ENCODE measurements at regions not wholly inside any gene's neighbourhood (a gene's known extent, or its start where the extent isn't known, plus 50 kb on each side); places are given as distances from the start of the nearest gene placed in this dataset.

- no peaks in the 10 kb centered on the region for H3K9me3 Mint-ChIP-seq
- peak overlapping the region; percentile 6 for H3K27ac Mint-ChIP-seq
- no peak for DNase-seq (ENCODE audit: low spot score in 2 of 2)
- H3K4me1 Mint-ChIP-seq, result peaks cover 18% of the 10 kb centered on the region
- peak; percentile 75 for ATAC-seq (ENCODE audit: low read depth)
- no peaks in the 10 kb centered on the region for H3K27me3 Mint-ChIP-seq
- H3K4me3 Mint-ChIP-seq, result peak overlapping the region; percentile 7
- no peaks in the 10 kb centered on the region for H3K36me3 Mint-ChIP-seq
Observed at GRCh38 chr3:27591312-27592210, 107.4 kb upstream of the SLC4A7 start.

- H3K4me1 Mint-ChIP-seq, result peaks cover 14% of the 10 kb centered on the region
- H3K27ac Mint-ChIP-seq, result peak overlapping the region; percentile 6
- DNase-seq (ENCODE audit: low spot score in 2 of 2) (no peak), ATAC-seq (ENCODE audit: low read depth) (peak; percentile 49)
- H3K4me3 Mint-ChIP-seq, result no peak overlapping the region
- no peaks in the 10 kb centered on the region for H3K36me3 Mint-ChIP-seq
- no peaks in the 10 kb centered on the region for H3K9me3 Mint-ChIP-seq
- H3K27me3 Mint-ChIP-seq, result no peaks in the 10 kb centered on the region
Observed at GRCh38 chr3:27590437-27591298, 106.5 kb upstream of the SLC4A7 start.

GRCh38 chr3:27589795-27590194, 105.6 kb upstream of the SLC4A7 start:
- H3K4me1 Mint-ChIP-seq, result peaks cover 14% of the 10 kb centered on the region
- H3K27ac Mint-ChIP-seq, result no peak overlapping the region
- H3K9me3 Mint-ChIP-seq, result no peaks in the 10 kb centered on the region
- H3K36me3 Mint-ChIP-seq, result no peaks in the 10 kb centered on the region
- no peak overlapping the region for H3K4me3 Mint-ChIP-seq
- ATAC-seq (ENCODE audit: low read depth) (no peak), DNase-seq (ENCODE audit: low spot score in 2 of 2) (no peak)
- no peaks in the 10 kb centered on the region for H3K27me3 Mint-ChIP-seq

- no peak for ATAC-seq (ENCODE audit: low read depth)
- no peak overlapping the region for H3K4me3 Mint-ChIP-seq
- no peak for DNase-seq (ENCODE audit: low spot score in 2 of 2)
- no peaks in the 10 kb centered on the region for H3K27me3 Mint-ChIP-seq
- H3K4me1 Mint-ChIP-seq, result peaks cover 4% of the 10 kb centered on the region
- no peaks in the 10 kb centered on the region for H3K36me3 Mint-ChIP-seq
- H3K27ac Mint-ChIP-seq, result no peak overlapping the region
- peaks cover 2% of the 10 kb centered on the region for H3K9me3 Mint-ChIP-seq
Observed at GRCh38 chr3:27585429-27585828, 101.2 kb upstream of the SLC4A7 start.

- Mint-ChIP-seq H3K27me3 (no peaks in the 10 kb centered on the region), H3K4me1 (peaks cover 2% of the 10 kb centered on the region), H3K4me3 (no peak overlapping the region), H3K27ac (no peak overlapping the region), H3K9me3 (peaks cover 2% of the 10 kb centered on the region), H3K36me3 (no peaks in the 10 kb centered on the region)
- ATAC-seq (ENCODE audit: low read depth) (no peak), DNase-seq (ENCODE audit: low spot score in 2 of 2) (no peak)
Observed at GRCh38 chr3:27584874-27585273, 100.7 kb upstream of the SLC4A7 start.

GRCh38 chr3:27581852-27582251, 97.7 kb upstream of the SLC4A7 start:
- Mint-ChIP-seq H3K27ac (no peak overlapping the region), H3K4me1 (peaks cover 4% of the 10 kb centered on the region), H3K9me3 (peaks cover 2% of the 10 kb centered on the region), H3K4me3 (no peak overlapping the region), H3K36me3 (no peaks in the 10 kb centered on the region), H3K27me3 (no peaks in the 10 kb centered on the region)
- DNase-seq (ENCODE audit: low spot score in 2 of 2), result no peak
- no peak for ATAC-seq (ENCODE audit: low read depth)

- H3K36me3 Mint-ChIP-seq, result no peaks in the 10 kb centered on the region
- peaks cover 4% of the 10 kb centered on the region for H3K4me1 Mint-ChIP-seq
- ATAC-seq (ENCODE audit: low read depth) (no peak), DNase-seq (ENCODE audit: low spot score in 2 of 2) (no peak)
- no peak overlapping the region for H3K27ac Mint-ChIP-seq
- H3K9me3 Mint-ChIP-seq, result peaks cover 2% of the 10 kb centered on the region
- H3K4me3 Mint-ChIP-seq, result no peak overlapping the region
- H3K27me3 Mint-ChIP-seq, result no peaks in the 10 kb centered on the region
Observed at GRCh38 chr3:27578032-27578431, 93.8 kb upstream of the SLC4A7 start.

GRCh38 chr3:27577504-27577903, 93.3 kb upstream of the SLC4A7 start:
- peaks cover 2% of the 10 kb centered on the region for H3K9me3 Mint-ChIP-seq
- H3K27ac Mint-ChIP-seq, result no peak overlapping the region
- H3K27me3 Mint-ChIP-seq, result no peaks in the 10 kb centered on the region
- peaks cover 4% of the 10 kb centered on the region for H3K4me1 Mint-ChIP-seq
- ATAC-seq (ENCODE audit: low read depth) (no peak), DNase-seq (ENCODE audit: low spot score in 2 of 2) (no peak)
- no peak overlapping the region for H3K4me3 Mint-ChIP-seq
- H3K36me3 Mint-ChIP-seq, result no peaks in the 10 kb centered on the region

- Mint-ChIP-seq H3K4me1 (peaks cover 4% of the 10 kb centered on the region), H3K4me3 (no peak overlapping the region), H3K27ac (no peak overlapping the region), H3K9me3 (no peaks in the 10 kb centered on the region), H3K27me3 (no peaks in the 10 kb centered on the region), H3K36me3 (no peaks in the 10 kb centered on the region)
- DNase-seq (ENCODE audit: low spot score in 2 of 2) (no peak), ATAC-seq (ENCODE audit: low read depth) (no peak)
Observed at GRCh38 chr3:27576171-27576570, 92.0 kb upstream of the SLC4A7 start.

- Mint-ChIP-seq H3K36me3 (no peaks in the 10 kb centered on the region), H3K27ac (no peak overlapping the region), H3K27me3 (no peaks in the 10 kb centered on the region), H3K9me3 (no peaks in the 10 kb centered on the region), H3K4me3 (no peak overlapping the region), H3K4me1 (peaks cover 4% of the 10 kb centered on the region)
- ATAC-seq (ENCODE audit: low read depth) (no peak), DNase-seq (ENCODE audit: low spot score in 2 of 2) (no peak)
Observed at GRCh38 chr3:27575499-27575898, 91.3 kb upstream of the SLC4A7 start.

GRCh38 chr3:27574438-27574795, 90.2 kb upstream of the SLC4A7 start:
- Mint-ChIP-seq H3K27me3 (no peaks in the 10 kb centered on the region), H3K27ac (no peak overlapping the region), H3K9me3 (no peaks in the 10 kb centered on the region), H3K4me3 (no peak overlapping the region), H3K4me1 (peaks cover 4% of the 10 kb centered on the region), H3K36me3 (no peaks in the 10 kb centered on the region)
- DNase-seq (ENCODE audit: low spot score in 2 of 2) (no peak), ATAC-seq (ENCODE audit: low read depth) (no peak)

- H3K4me3 Mint-ChIP-seq, result no peak overlapping the region
- DNase-seq (ENCODE audit: low spot score in 2 of 2) (no peak), ATAC-seq (ENCODE audit: low read depth) (no peak)
- no peaks in the 10 kb centered on the region for H3K9me3 Mint-ChIP-seq
- no peaks in the 10 kb centered on the region for H3K27me3 Mint-ChIP-seq
- H3K27ac Mint-ChIP-seq, result no peak overlapping the region
- H3K36me3 Mint-ChIP-seq, result no peaks in the 10 kb centered on the region
- H3K4me1 Mint-ChIP-seq, result peaks cover 4% of the 10 kb centered on the region
Observed at GRCh38 chr3:27573780-27574437, 89.7 kb upstream of the SLC4A7 start.

GRCh38 chr3:27573138-27573537, 89.0 kb upstream of the SLC4A7 start:
- no peak for ATAC-seq (ENCODE audit: low read depth)
- Mint-ChIP-seq H3K9me3 (no peaks in the 10 kb centered on the region), H3K4me1 (peaks cover 4% of the 10 kb centered on the region), H3K27me3 (no peaks in the 10 kb centered on the region), H3K27ac (no peak overlapping the region), H3K4me3 (no peak overlapping the region), H3K36me3 (no peaks in the 10 kb centered on the region)
- no peak for DNase-seq (ENCODE audit: low spot score in 2 of 2)

- no peaks in the 10 kb centered on the region for H3K4me1 Mint-ChIP-seq
- no peaks in the 10 kb centered on the region for H3K27me3 Mint-ChIP-seq
- no peaks in the 10 kb centered on the region for H3K9me3 Mint-ChIP-seq
- no peak overlapping the region for H3K27ac Mint-ChIP-seq
- DNase-seq (ENCODE audit: low spot score in 2 of 2) (no peak), ATAC-seq (ENCODE audit: low read depth) (no peak)
- no peak overlapping the region for H3K4me3 Mint-ChIP-seq
- H3K36me3 Mint-ChIP-seq, result no peaks in the 10 kb centered on the region
Observed at GRCh38 chr3:27571345-27571744, 87.2 kb upstream of the SLC4A7 start.

Measured in memory B cell (primary cell).